HL-60 (cell line): ENCODE measurements at regions not wholly inside any gene's neighbourhood (a gene's known extent, or its start where the extent isn't known, plus 50 kb on each side); places are given as distances from the start of the nearest gene placed in this dataset.

Source experiments
- DNase-seq, 2 experiments: peaks; one replicate each; pipeline ENCODE4 v3.0.0-alpha.2; 2010 to 2020; ENCODE audit warnings: low read depth in 1 of 2, low spot score in 1 of 2
- H3K27ac ChIP-seq: fragments of 250-450 bp; sonication (Bioruptor Pico); replicated peaks from 2 replicates; pipeline ENCODE4 v1.5.1; 2020; ENCODE audit warnings: mild to moderate bottlenecking, moderate library complexity
- H3K27me3 ChIP-seq: fragments of 250-450 bp; sonication (Bioruptor Pico); 2 replicates; pipeline ENCODE4 v1.5.1; 2021; ENCODE audit warnings: mild to moderate bottlenecking, moderate library complexity; ENCODE audit not compliant: insufficient read depth, poor library complexity, severe bottlenecking
- H3K4me3 ChIP-seq: replicated peaks from 2 replicates; pipeline ENCODE4 v1.5.1; 2011; ENCODE audit warnings: mild to moderate bottlenecking, control low read depth, low read length; ENCODE audit not compliant: insufficient read depth
- GABPA ChIP-seq: IDR thresholded peaks from 2 replicates; pipeline ENCODE4 v1.6.1; 2012; ENCODE audit warnings: low read depth
- POLR2AphosphoS5 ChIP-seq: IDR thresholded peaks from 2 replicates; pipeline ENCODE4 v1.6.1; 2012; ENCODE audit warnings: low read depth
- SPI1 ChIP-seq: IDR thresholded peaks from 2 replicates; pipeline ENCODE4 v1.6.1; 2012; ENCODE audit warnings: low read depth, mild to moderate bottlenecking, borderline replicate concordance
- TF ChIP-seq, protein P1 (sequence below): IDR thresholded peaks from 2 replicates; pipeline ENCODE4 v1.6.1; 2012; ENCODE audit warnings: low read depth; ENCODE audit not compliant: insufficient replicate concordance
- TF ChIP-seq, protein P2 (sequence below): IDR thresholded peaks from one replicate; pipeline ENCODE4 v1.5.1; 2011; ENCODE audit warnings: low read length, control low read depth, inconsistent platforms; ENCODE audit not compliant: insufficient read depth

DNA sequence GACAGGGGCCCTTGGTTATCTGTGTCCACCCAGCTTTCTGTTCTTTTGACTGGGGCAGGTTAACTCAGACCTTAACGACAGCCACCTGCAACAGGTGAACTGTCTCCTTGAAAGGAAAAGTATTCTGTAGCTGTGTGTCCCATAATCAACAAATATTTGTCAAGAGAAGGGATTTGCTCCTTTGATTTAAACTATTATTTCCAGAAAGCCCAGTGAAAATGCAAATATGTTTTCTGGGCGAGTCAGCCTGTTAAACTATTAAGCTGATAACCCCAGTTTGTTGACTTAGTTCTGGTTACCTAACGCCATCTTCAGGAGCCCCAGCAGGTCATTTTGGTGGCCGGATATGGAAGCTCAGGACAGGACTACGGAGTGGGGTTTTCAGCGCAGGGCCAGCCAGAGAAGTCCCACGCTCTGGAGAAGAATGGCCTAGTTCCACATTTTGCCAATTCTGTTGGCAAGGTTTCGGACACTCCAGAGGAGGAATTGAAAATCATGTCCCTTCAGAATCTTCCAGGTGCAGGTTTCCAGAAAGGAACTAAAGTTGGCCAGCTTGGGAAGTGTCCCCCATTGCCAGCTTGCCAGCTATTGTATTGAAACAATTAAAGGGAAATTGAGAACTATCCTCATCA is 54.5 kb downstream of the ADRA2A start:
- DNase-seq = no peak
- H3K4me3 ChIP-seq = no peak overlapping the region
- H3K27ac ChIP-seq = no peak overlapping the region
- peaks cover 5% of the 10 kb centered on the region for H3K27me3 ChIP-seq
- TF ChIP-seq GABPA (no peak), SPI1 (no peak)
- TF ChIP-seq, protein P1, sequence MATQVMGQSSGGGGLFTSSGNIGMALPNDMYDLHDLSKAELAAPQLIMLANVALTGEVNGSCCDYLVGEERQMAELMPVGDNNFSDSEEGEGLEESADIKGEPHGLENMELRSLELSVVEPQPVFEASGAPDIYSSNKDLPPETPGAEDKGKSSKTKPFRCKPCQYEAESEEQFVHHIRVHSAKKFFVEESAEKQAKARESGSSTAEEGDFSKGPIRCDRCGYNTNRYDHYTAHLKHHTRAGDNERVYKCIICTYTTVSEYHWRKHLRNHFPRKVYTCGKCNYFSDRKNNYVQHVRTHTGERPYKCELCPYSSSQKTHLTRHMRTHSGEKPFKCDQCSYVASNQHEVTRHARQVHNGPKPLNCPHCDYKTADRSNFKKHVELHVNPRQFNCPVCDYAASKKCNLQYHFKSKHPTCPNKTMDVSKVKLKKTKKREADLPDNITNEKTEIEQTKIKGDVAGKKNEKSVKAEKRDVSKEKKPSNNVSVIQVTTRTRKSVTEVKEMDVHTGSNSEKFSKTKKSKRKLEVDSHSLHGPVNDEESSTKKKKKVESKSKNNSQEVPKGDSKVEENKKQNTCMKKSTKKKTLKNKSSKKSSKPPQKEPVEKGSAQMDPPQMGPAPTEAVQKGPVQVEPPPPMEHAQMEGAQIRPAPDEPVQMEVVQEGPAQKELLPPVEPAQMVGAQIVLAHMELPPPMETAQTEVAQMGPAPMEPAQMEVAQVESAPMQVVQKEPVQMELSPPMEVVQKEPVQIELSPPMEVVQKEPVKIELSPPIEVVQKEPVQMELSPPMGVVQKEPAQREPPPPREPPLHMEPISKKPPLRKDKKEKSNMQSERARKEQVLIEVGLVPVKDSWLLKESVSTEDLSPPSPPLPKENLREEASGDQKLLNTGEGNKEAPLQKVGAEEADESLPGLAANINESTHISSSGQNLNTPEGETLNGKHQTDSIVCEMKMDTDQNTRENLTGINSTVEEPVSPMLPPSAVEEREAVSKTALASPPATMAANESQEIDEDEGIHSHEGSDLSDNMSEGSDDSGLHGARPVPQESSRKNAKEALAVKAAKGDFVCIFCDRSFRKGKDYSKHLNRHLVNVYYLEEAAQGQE = no peak

DNA sequence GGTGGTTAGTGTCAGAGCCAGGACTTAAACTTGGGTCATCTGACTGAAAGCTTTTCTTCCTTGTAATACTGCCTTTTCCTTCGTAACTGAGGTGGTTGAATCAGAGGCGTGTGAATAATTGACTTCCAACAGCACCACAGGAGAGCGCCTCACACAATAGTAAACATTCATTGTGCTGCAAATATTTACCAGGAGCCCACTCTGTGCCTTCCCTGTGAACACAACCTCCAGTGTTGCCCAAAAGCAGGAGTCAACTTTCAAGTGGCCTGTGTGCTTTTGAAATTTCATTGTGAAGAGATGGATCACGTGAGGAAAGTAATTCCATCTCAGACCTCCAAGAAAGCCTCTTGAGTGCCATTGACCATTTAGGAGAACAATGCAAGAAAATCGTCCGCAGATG is 60.2 kb downstream of the ADRA2A start:
- TF ChIP-seq, protein P1 = no peak
- no peak for TF ChIP-seq SPI1
- TF ChIP-seq, protein P2, sequence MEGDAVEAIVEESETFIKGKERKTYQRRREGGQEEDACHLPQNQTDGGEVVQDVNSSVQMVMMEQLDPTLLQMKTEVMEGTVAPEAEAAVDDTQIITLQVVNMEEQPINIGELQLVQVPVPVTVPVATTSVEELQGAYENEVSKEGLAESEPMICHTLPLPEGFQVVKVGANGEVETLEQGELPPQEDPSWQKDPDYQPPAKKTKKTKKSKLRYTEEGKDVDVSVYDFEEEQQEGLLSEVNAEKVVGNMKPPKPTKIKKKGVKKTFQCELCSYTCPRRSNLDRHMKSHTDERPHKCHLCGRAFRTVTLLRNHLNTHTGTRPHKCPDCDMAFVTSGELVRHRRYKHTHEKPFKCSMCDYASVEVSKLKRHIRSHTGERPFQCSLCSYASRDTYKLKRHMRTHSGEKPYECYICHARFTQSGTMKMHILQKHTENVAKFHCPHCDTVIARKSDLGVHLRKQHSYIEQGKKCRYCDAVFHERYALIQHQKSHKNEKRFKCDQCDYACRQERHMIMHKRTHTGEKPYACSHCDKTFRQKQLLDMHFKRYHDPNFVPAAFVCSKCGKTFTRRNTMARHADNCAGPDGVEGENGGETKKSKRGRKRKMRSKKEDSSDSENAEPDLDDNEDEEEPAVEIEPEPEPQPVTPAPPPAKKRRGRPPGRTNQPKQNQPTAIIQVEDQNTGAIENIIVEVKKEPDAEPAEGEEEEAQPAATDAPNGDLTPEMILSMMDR = no peak
- TF ChIP-seq POLR2AphosphoS5 = no peak
- no peak for TF ChIP-seq GABPA
- H3K4me3 ChIP-seq = no peak overlapping the region
- H3K27me3 ChIP-seq = peaks cover 5% of the 10 kb centered on the region
- DNase-seq = no peak
- H3K27ac ChIP-seq = no peak overlapping the region

DNA sequence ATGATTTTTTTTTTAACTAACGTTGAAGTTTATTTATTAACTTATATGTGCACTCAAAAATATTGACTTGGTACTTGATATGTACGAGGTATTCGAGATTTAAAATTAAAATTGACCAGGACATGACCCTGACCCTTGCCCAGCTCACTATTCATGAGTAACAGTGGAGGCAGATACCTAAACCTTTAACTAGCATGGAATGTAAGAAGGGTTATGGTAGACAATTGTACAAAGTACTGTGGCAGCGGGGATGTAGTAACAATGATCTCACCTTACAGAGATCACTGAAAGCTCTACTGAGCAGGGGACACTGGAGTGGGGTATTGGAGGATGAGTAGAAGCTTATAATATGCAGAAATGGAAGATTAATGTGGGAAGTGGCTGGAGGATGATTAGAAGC is 60.8 kb downstream of the ADRA2A start:
- DNase-seq = no peak
- TF ChIP-seq, protein P1 = no peak
- TF ChIP-seq, protein P2 = no peak
- TF ChIP-seq POLR2AphosphoS5 (no peak), SPI1 (no peak), GABPA (no peak)
- Histone ChIP-seq H3K4me3 (no peak overlapping the region), H3K27me3 (peaks cover 5% of the 10 kb centered on the region), H3K27ac (no peak overlapping the region)
